CD14-positive monocyte (primary cell): ENCODE measurements at regions not wholly inside any gene's neighbourhood (a gene's known extent, or its start where the extent isn't known, plus 50 kb on each side); places are given as distances from the start of the nearest gene placed in this dataset.

Experiments
- DNase-seq, 3 donors: peaks; one replicate each; pipeline ENCODE4 v3.0.0-alpha.2; 2011 to 2022
- H2AFZ ChIP-seq: 2 replicates; pipeline ENCODE4 v1.6.0; 2012; ENCODE audit warnings: mild to moderate bottlenecking, low read depth, low read length, inconsistent platforms; ENCODE audit not compliant: insufficient read depth, poor library complexity, severe bottlenecking
- H3K27ac ChIP-seq, 2 donors: 1 replicate in 1 of 2; 2 replicates in 1 of 2; pipeline ENCODE4 v1.5.1; 2012 to 2013; ENCODE audit warnings: low read length in 2 of 2, control low read depth in 1 of 2, inconsistent platforms in 1 of 2, low read depth in 1 of 2, mild to moderate bottlenecking in 1 of 2
- H3K27me3 ChIP-seq, 2 donors: one replicate each; pipeline versions ENCODE4 v1.6.0 to v1.6.1; 2011 to 2013; ENCODE audit warnings: low read length in 2 of 2; ENCODE audit not compliant: control insufficient read depth in 2 of 2, insufficient read depth in 2 of 2
- H3K36me3 ChIP-seq, 2 donors: replicated peaks in 1 of 2; 1 replicate in 1 of 2; 2 replicates in 1 of 2; pipeline versions ENCODE4 v1.5.1 to v1.6.1; 2012 to 2013; ENCODE audit warnings: low read length in 2 of 2, control low read depth in 1 of 2, inconsistent platforms in 1 of 2, mild to moderate bottlenecking in 1 of 2; ENCODE audit not compliant: insufficient read depth in 2 of 2, control insufficient read depth in 1 of 2
- H3K4me1 ChIP-seq, 2 donors: 1 replicate in 1 of 2; 2 replicates in 1 of 2; pipeline versions ENCODE4 v1.5.1 to v1.6.1; 2012 to 2013; ENCODE audit warnings: low read length in 2 of 2, control low read depth in 1 of 2, inconsistent platforms in 1 of 2, mild to moderate bottlenecking in 1 of 2, moderate library complexity in 1 of 2; ENCODE audit not compliant: insufficient read depth in 2 of 2, control insufficient read depth in 1 of 2
- H3K4me2 ChIP-seq: replicated peaks from 2 replicates; pipeline ENCODE3; 2012; ENCODE audit warnings: low read length, moderate library complexity, mild to moderate bottlenecking; ENCODE audit not compliant: poor library complexity, severe bottlenecking; ENCODE audit errors: extremely low read depth
- H3K4me3 ChIP-seq, 3 experiments: fragments of 200-600 bp in 1 of 3; sonication (generic) in 1 of 3; replicated peaks in 1 of 3; 1 replicate in 2 of 3; 2 replicates in 1 of 3; pipeline ENCODE4 v1.5.1; 2011 to 2013; ENCODE audit warnings: low read length in 3 of 3, mild to moderate bottlenecking in 3 of 3, control low read depth in 2 of 3, low read depth in 2 of 3, inconsistent platforms in 1 of 3, moderate library complexity in 1 of 3
- H3K79me2 ChIP-seq: 2 replicates; pipeline ENCODE4 v1.6.0; 2012; ENCODE audit warnings: mild to moderate bottlenecking, control low read depth, inconsistent platforms, low read length, moderate library complexity; ENCODE audit not compliant: insufficient read depth
- H3K9ac ChIP-seq: 2 replicates; pipeline ENCODE4 v1.6.0; 2017; ENCODE audit warnings: low read length, mild to moderate bottlenecking; ENCODE audit not compliant: insufficient read depth, poor library complexity, severe bottlenecking
- H3K9me3 ChIP-seq, 2 donors: replicated peaks in 1 of 2; 1 replicate in 1 of 2; 2 replicates in 1 of 2; pipeline versions ENCODE4 v1.5.1 to v1.6.1; 2012 to 2013; ENCODE audit warnings: low read length in 2 of 2, control low read depth in 1 of 2; ENCODE audit not compliant: control insufficient read depth in 1 of 2, insufficient read depth in 1 of 2
- H4K20me1 ChIP-seq: 2 replicates; pipeline ENCODE4 v1.6.0; 2012; ENCODE audit warnings: mild to moderate bottlenecking, low read length, control low read depth, moderate library complexity; ENCODE audit not compliant: insufficient read depth
- H3K27ac Mint-ChIP-seq, 7 donors: one replicate each; pipeline ENCODE4 v1.8.0; 2020; ENCODE audit warnings: mild to moderate bottlenecking in 7 of 7, mixed read lengths in 7 of 7, moderate library complexity in 6 of 7, inconsistent platforms in 2 of 7
- H3K27me3 Mint-ChIP-seq, 3 donors: one replicate each; pipeline ENCODE4 v1.8.0; 2021 to 2022; ENCODE audit warnings: low read depth in 3 of 3, mild to moderate bottlenecking in 3 of 3, mixed read lengths in 3 of 3, moderate library complexity in 3 of 3, inconsistent platforms in 1 of 3
- H3K36me3 Mint-ChIP-seq, 2 donors: one replicate each; pipeline ENCODE4 v1.8.0; 2020; ENCODE audit warnings: mixed read lengths in 2 of 2, inconsistent platforms in 1 of 2, mild to moderate bottlenecking in 1 of 2
- H3K4me1 Mint-ChIP-seq: one replicate; pipeline ENCODE4 v1.8.0; 2020; ENCODE audit warnings: mild to moderate bottlenecking, mixed read lengths
- H3K4me3 Mint-ChIP-seq, 2 donors: one replicate each; pipeline ENCODE4 v1.8.0; 2020; ENCODE audit warnings: mild to moderate bottlenecking in 2 of 2, mixed read lengths in 2 of 2, moderate library complexity in 1 of 2
- H3K9me3 Mint-ChIP-seq, 7 donors: one replicate each; pipeline ENCODE4 v1.8.0; 2020 to 2022; ENCODE audit warnings: mixed read lengths in 7 of 7, mild to moderate bottlenecking in 6 of 7, moderate library complexity in 6 of 7, inconsistent platforms in 2 of 7
- WGBS: methylation state at CpG from one replicate; pipeline ENCODE4 v1.1.5; 2013; ENCODE audit warnings: missing lambda C conversion rate; ENCODE audit not compliant: insufficient coverage; 5-methylcytosine and 5-hydroxymethylcytosine counted together
- intact Hi-C, 2 donors: fragments of 100-400 bp; cut with micrococcal nuclease; formaldehyde crosslinking; loops; one replicate each; pipeline versions ENCODE4 v1.15.0 to v1.15.1; 2023
- TF ChIP-seq, protein P1 (sequence below): fragments of 200-600 bp; IDR thresholded peaks from one replicate; pipeline ENCODE4 v1.8.0; 2022; ENCODE audit warnings: antibody characterized with exemption, mild to moderate bottlenecking

GRCh38 chr11:92656783-92657182 lies 312.7 kb upstream of the MTNR1B start:
- Histone ChIP-seq H3K4me3 (no peak overlapping the region), H3K27ac (no peak overlapping the region), H3K4me2 (no peak overlapping the region), H3K9ac (no peak overlapping the region), H3K4me1 (no peaks in the 10 kb centered on the region), H2AFZ (no peak overlapping the region), H4K20me1 (no peaks in the 10 kb centered on the region), H3K36me3 (no peaks in the 10 kb centered on the region), H3K79me2 (no peaks in the 10 kb centered on the region), H3K27me3 (no peaks in the 10 kb centered on the region), H3K9me3 (no peaks in the 10 kb centered on the region)
- TF ChIP-seq, protein P1, sequence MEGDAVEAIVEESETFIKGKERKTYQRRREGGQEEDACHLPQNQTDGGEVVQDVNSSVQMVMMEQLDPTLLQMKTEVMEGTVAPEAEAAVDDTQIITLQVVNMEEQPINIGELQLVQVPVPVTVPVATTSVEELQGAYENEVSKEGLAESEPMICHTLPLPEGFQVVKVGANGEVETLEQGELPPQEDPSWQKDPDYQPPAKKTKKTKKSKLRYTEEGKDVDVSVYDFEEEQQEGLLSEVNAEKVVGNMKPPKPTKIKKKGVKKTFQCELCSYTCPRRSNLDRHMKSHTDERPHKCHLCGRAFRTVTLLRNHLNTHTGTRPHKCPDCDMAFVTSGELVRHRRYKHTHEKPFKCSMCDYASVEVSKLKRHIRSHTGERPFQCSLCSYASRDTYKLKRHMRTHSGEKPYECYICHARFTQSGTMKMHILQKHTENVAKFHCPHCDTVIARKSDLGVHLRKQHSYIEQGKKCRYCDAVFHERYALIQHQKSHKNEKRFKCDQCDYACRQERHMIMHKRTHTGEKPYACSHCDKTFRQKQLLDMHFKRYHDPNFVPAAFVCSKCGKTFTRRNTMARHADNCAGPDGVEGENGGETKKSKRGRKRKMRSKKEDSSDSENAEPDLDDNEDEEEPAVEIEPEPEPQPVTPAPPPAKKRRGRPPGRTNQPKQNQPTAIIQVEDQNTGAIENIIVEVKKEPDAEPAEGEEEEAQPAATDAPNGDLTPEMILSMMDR: no peak
- H3K36me3 Mint-ChIP-seq: no peaks in the 10 kb centered on the region
- WGBS: 80% methylated on average over 1 of the region's 2 CpGs
- H3K9me3 Mint-ChIP-seq: peaks cover 0 to 8% (median 0%) of the 10 kb centered on the region in 7 donors
- H3K27ac Mint-ChIP-seq: no peak overlapping the region
- intact Hi-C loops: no loop called here
- H3K4me1 Mint-ChIP-seq: no peaks in the 10 kb centered on the region
- H3K27me3 Mint-ChIP-seq: no peaks in the 10 kb centered on the region
- H3K4me3 Mint-ChIP-seq: no peak overlapping the region
- DNase-seq: no peak

- H3K36me3 ChIP-seq: no peaks in the 10 kb centered on the region
- no peak overlapping the region for H3K9ac ChIP-seq
- Mint-ChIP-seq H3K4me1 (no peaks in the 10 kb centered on the region), H3K27me3 (no peaks in the 10 kb centered on the region), H3K4me3 (no peak overlapping the region), H3K36me3 (no peaks in the 10 kb centered on the region), H3K9me3 (peaks cover 0 to 6% (median 0%) of the 10 kb centered on the region in 7 donors), H3K27ac (no peak overlapping the region)
- no peak overlapping the region for H3K27ac ChIP-seq
- H3K79me2 ChIP-seq: no peaks in the 10 kb centered on the region
- no peaks in the 10 kb centered on the region for H3K27me3 ChIP-seq
- H2AFZ ChIP-seq: no peak overlapping the region
- intact Hi-C loops: no loop called here
- no peaks in the 10 kb centered on the region for H3K4me1 ChIP-seq
- H3K4me3 ChIP-seq: no peak overlapping the region
- no peaks in the 10 kb centered on the region for H4K20me1 ChIP-seq
- 0% methylated on average over 1 of the region's 2 CpGs for WGBS
- DNase-seq: no peak
- TF ChIP-seq, protein P1: no peak
- no peaks in the 10 kb centered on the region for H3K9me3 ChIP-seq
- no peak overlapping the region for H3K4me2 ChIP-seq
These were observed 312.2 kb upstream of the MTNR1B start for GRCh38 chr11:92657226-92657625.
